Colonic mucosa (tissue), 4 donors: ENCODE measurements at regions not wholly inside any gene's neighbourhood (a gene's known extent, or its start where the extent isn't known, plus 50 kb on each side); places are given as distances from the start of the nearest gene placed in this dataset.
"Not testable (repeated sequence)": the region's sequence is repeated elsewhere in the genome, so short reads cannot be mapped to it uniquely, and the experiment has no call there.

Source experiments
- DNase-seq: peaks from one replicate; pipeline ENCODE4 v3.0.0-alpha.2; 2020
- H3K27ac ChIP-seq: fragments of 200-600 bp; one replicate; pipeline ENCODE4 v1.8.0; 2021
- H3K27me3 ChIP-seq: fragments of 200-600 bp; one replicate; pipeline ENCODE4 v1.8.0; 2021
- H3K36me3 ChIP-seq: fragments of 200-600 bp; one replicate; pipeline ENCODE4 v1.8.0; 2021
- H3K4me1 ChIP-seq: fragments of 200-600 bp; one replicate; pipeline ENCODE4 v1.8.0; 2021; ENCODE audit warnings: mild to moderate bottlenecking
- H3K4me3 ChIP-seq: fragments of 200-600 bp; one replicate; pipeline ENCODE4 v1.8.0; 2021
- H3K9ac ChIP-seq, 2 donors: one replicate each; pipeline ENCODE4 v1.7.0; 2013; ENCODE audit warnings: control low read depth in 2 of 2, low read depth in 2 of 2, low read length in 2 of 2
- H3K9me3 ChIP-seq: fragments of 200-600 bp; one replicate; pipeline ENCODE4 v1.8.0; 2021
- CTCF ChIP-seq: fragments of 200-600 bp; IDR thresholded peaks from one replicate; pipeline ENCODE4 v1.8.0; 2022; ENCODE audit warnings: antibody characterized with exemption, mild to moderate bottlenecking
- intact Hi-C: fragments of 100-400 bp; cut with DNase I; formaldehyde crosslinking; loops from one replicate; pipeline ENCODE4 v1.14.1; 2022
- donor health status: healthy.
- donor health status: DM: no; HTN: no; CAD: no.
- donor health status: DM: no; HTN: no; CAD: no.

DNA sequence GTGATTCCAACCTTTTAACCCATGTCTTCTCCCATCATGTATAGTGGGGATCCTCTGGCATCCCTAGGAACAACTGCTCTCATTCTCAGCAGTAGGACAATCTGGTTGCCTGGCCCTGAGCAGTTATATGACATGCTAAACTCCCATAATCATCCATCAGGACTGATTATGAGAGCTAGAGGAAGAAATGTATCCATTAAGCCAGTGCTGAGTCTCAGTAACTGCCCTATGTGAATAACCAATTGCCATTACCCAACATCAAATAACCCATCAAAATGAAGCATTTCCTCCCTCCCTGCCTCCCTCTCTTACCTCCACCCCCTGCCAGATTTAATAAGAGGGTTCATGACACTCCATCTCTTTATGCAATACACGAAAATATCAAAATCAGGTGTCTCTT is 277.6 kb downstream of the NXPE2 start:
- Histone ChIP-seq H3K36me3 (no peaks in the 10 kb centered on the region), H3K27me3 (no peaks in the 10 kb centered on the region), H3K4me3 (no peak overlapping the region), H3K27ac (no peak overlapping the region), H3K4me1 (no peaks in the 10 kb centered on the region), H3K9ac (no peak overlapping the region), H3K9me3 (no peaks in the 10 kb centered on the region)
- intact Hi-C loops = no loop called here
- DNase-seq = no peak
- no peak for TF ChIP-seq CTCF

GRCh38 chr11:114956566-114956965 is 278.2 kb downstream of the NXPE2 start:
- no peaks in the 10 kb centered on the region for H3K36me3 ChIP-seq
- no peak overlapping the region for H3K9ac ChIP-seq
- no peak for DNase-seq
- H3K27ac ChIP-seq = no peak overlapping the region
- intact Hi-C loops = no loop called here
- no peak for TF ChIP-seq CTCF
- H3K27me3 ChIP-seq = no peaks in the 10 kb centered on the region
- H3K4me3 ChIP-seq = no peak overlapping the region
- H3K9me3 ChIP-seq = no peaks in the 10 kb centered on the region
- no peaks in the 10 kb centered on the region for H3K4me1 ChIP-seq

GRCh38 chr11:114959953-114960505 is 281.7 kb downstream of the NXPE2 start:
- Histone ChIP-seq H3K9me3 (no peaks in the 10 kb centered on the region), H3K36me3 (no peaks in the 10 kb centered on the region), H3K27ac (no peak overlapping the region), H3K27me3 (no peaks in the 10 kb centered on the region), H3K4me1 (no peaks in the 10 kb centered on the region), H3K9ac (no peak overlapping the region), H3K4me3 (no peak overlapping the region)
- no peak for DNase-seq
- intact Hi-C loops = no loop called here
- no peak for TF ChIP-seq CTCF

DNA sequence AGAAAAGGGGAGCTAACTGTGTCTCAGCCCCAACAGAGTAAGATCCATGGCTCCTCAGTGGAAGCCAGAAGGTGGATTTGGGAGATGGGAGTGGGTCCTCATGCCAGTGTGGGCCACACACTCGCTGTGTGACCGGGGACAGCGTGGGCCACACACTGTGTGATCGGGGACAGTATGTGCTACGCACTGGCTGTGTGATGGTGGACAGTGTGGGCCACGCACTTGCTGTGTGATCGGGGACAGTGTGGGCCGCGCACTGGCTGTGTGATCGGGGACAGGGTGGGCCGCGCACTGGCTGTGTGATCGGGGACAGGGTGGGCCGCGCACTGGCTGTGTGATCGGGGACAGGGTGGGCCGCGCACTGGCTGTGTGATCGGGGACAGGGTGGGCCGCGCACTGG is 282.5 kb downstream of the NXPE2 start:
- H3K4me1 ChIP-seq, H3K27me3 ChIP-seq, H3K9ac ChIP-seq, intact Hi-C loops, H3K36me3 ChIP-seq, H3K27ac ChIP-seq, DNase-seq, H3K4me3 ChIP-seq, H3K9me3 ChIP-seq: not testable (repeated sequence)

DNA sequence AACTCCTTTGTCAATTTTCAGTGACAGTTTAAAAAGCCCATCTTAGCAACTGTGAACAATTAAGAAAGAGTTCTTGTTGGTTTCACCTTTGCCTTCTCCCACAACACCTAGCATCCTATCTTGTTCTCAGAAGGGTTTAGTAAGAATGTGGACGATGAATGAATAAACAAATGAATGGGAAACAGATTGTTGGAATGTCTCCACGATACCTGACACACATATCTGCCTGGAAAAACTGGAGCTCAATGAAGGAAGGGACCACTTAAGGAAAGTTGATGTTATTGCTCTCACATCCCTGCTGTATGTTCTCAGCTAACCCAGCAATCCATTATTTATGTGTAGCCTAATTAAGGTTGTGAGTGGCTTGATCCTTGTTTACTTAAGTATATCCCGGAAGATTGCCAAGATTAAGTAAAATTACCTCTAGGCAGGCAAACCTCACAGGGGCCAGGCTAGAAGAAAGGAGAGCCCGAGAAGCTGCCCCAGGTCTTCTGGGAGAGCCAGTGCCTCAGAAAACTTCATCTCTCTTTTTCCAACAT is 286.4 kb downstream of the NXPE2 start:
- no peak for DNase-seq
- no peak overlapping the region for H3K27ac ChIP-seq
- H3K4me1 ChIP-seq = no peaks in the 10 kb centered on the region
- intact Hi-C loops = no loop called here
- H3K27me3 ChIP-seq = no peaks in the 10 kb centered on the region
- no peak overlapping the region for H3K4me3 ChIP-seq
- H3K9me3 ChIP-seq = no peaks in the 10 kb centered on the region
- no peak overlapping the region for H3K9ac ChIP-seq
- TF ChIP-seq CTCF = no peak
- H3K36me3 ChIP-seq = no peaks in the 10 kb centered on the region

GRCh38 chr11:114970927-114971645 is 292.8 kb downstream of the NXPE2 start:
- intact Hi-C loops = no loop called here
- H3K36me3 ChIP-seq = no peaks in the 10 kb centered on the region
- H3K9me3 ChIP-seq = no peaks in the 10 kb centered on the region
- no peak overlapping the region for H3K27ac ChIP-seq
- DNase-seq = no peak
- H3K4me3 ChIP-seq = no peak overlapping the region
- H3K9ac ChIP-seq = no peak overlapping the region
- TF ChIP-seq CTCF = no peak
- H3K4me1 ChIP-seq = no peaks in the 10 kb centered on the region
- no peaks in the 10 kb centered on the region for H3K27me3 ChIP-seq
